ENCODE measurements at regions not wholly inside any gene's neighbourhood (a gene's known extent, or its start where the extent isn't known, plus 50 kb on each side); places are given as distances from the start of the nearest gene placed in this dataset.

DNA sequence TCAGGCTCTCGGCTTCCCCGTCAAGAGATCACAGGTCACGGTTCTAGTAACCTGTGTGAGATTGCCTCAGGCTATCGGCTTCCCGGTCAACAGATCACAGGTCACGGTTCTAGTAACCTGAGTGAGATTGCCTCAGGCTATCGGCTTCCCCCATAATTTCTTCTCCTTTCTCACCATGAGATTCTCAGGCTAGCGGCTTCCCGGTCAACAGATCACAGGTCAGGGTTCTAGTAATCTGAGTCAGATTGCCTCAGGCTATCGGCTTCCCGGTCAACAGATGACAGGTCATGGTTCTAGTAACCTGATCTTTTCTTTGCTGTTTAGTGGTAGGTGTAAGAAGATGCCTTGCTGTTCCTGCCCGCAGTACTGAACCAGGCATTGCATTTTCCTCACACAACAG is 418.2 kb upstream of the ZNF717 start:
- Histone ChIP-seq H3K9me3 (replicated peaks; ENCODE audit: insufficient read depth, low read length) (no peaks in the 10 kb centered on the region), H4K20me1 (ENCODE audit: insufficient read depth, low read length) (no peaks in the 10 kb centered on the region), H3K4me1 (ENCODE audit: low read length) (no peaks in the 10 kb centered on the region), H3K9me2 (replicated peaks; ENCODE audit: insufficient read depth, low read length) (no peaks in the 10 kb centered on the region), H3K4me3 (ENCODE audit: low read length) (no peak overlapping the region), H2AFZ (ENCODE audit: low read length) (no peak overlapping the region), H3F3A (ENCODE audit: insufficient read depth, low read length) (no peaks in the 10 kb centered on the region), H3K9ac (ENCODE audit: low read length) (no peak overlapping the region), H3K79me2 (ENCODE audit: low read length) (no peaks in the 10 kb centered on the region), H3K4me2 (ENCODE audit: low read depth, low read length) (no peak overlapping the region), H3K27ac (ENCODE audit: low read length) (no peak overlapping the region), H3K27me3 (replicated peaks; ENCODE audit: insufficient read depth, low read length) (no peaks in the 10 kb centered on the region), H3K36me3 (replicated peaks; ENCODE audit: insufficient read depth, low read length) (no peaks in the 10 kb centered on the region)
- no peak for DNase-seq
- TF ChIP-seq EZH2 (optimal IDR thresholded peaks at IDR 0.05; ENCODE audit: low read depth, low read length) (no peak), EZH2phosphoT487 (IDR thresholded peaks at IDR 0.05; ENCODE audit: low read length) (no peak)
- TF ChIP-seq, protein P1, sequence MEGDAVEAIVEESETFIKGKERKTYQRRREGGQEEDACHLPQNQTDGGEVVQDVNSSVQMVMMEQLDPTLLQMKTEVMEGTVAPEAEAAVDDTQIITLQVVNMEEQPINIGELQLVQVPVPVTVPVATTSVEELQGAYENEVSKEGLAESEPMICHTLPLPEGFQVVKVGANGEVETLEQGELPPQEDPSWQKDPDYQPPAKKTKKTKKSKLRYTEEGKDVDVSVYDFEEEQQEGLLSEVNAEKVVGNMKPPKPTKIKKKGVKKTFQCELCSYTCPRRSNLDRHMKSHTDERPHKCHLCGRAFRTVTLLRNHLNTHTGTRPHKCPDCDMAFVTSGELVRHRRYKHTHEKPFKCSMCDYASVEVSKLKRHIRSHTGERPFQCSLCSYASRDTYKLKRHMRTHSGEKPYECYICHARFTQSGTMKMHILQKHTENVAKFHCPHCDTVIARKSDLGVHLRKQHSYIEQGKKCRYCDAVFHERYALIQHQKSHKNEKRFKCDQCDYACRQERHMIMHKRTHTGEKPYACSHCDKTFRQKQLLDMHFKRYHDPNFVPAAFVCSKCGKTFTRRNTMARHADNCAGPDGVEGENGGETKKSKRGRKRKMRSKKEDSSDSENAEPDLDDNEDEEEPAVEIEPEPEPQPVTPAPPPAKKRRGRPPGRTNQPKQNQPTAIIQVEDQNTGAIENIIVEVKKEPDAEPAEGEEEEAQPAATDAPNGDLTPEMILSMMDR (IDR thresholded peaks at IDR 0.05; ENCODE audit: low read length), result no peak

DNA sequence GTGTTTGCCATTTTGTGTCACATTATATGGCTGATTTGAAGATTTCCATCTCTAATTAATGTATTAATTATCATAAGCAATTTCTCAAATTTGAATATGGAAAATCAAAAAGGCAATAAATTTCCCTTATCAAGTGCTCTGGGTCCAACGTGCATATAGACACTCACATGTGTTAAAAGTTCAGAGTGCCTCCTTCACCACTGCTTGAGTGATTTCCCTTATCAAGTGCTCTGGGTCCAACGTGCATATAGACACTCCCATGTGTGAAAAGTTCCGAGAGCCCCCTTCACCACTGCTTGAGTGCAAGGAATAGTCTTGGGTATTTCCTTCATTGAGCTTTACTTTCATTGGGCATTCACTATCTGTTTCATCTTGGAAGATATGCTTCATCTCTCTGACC is 421.0 kb upstream of the ZNF717 start:
- no peaks in the 10 kb centered on the region for H3K4me1 ChIP-seq (ENCODE audit: low read length)
- no peak for DNase-seq
- no peaks in the 10 kb centered on the region for H3K36me3 ChIP-seq (replicated peaks; ENCODE audit: insufficient read depth, low read length)
- no peak overlapping the region for H3K9ac ChIP-seq (ENCODE audit: low read length)
- H3K79me2 ChIP-seq (ENCODE audit: low read length), result no peaks in the 10 kb centered on the region
- H3K9me2 ChIP-seq (replicated peaks; ENCODE audit: insufficient read depth, low read length), result no peaks in the 10 kb centered on the region
- H3K4me2 ChIP-seq (ENCODE audit: low read depth, low read length), result no peak overlapping the region
- H3F3A ChIP-seq (ENCODE audit: insufficient read depth, low read length), result no peaks in the 10 kb centered on the region
- H2AFZ ChIP-seq (ENCODE audit: low read length), result no peak overlapping the region
- no peak overlapping the region for H3K27ac ChIP-seq (ENCODE audit: low read length)
- no peaks in the 10 kb centered on the region for H4K20me1 ChIP-seq (ENCODE audit: insufficient read depth, low read length)
- no peaks in the 10 kb centered on the region for H3K9me3 ChIP-seq (replicated peaks; ENCODE audit: insufficient read depth, low read length)
- no peaks in the 10 kb centered on the region for H3K27me3 ChIP-seq (replicated peaks; ENCODE audit: insufficient read depth, low read length)
- TF ChIP-seq EZH2phosphoT487 (IDR thresholded peaks at IDR 0.05; ENCODE audit: low read length) (no peak), EZH2 (optimal IDR thresholded peaks at IDR 0.05; ENCODE audit: low read depth, low read length) (no peak)
- TF ChIP-seq, protein P1 (IDR thresholded peaks at IDR 0.05; ENCODE audit: low read length), result no peak
- H3K4me3 ChIP-seq (ENCODE audit: low read length), result no peak overlapping the region

DNA sequence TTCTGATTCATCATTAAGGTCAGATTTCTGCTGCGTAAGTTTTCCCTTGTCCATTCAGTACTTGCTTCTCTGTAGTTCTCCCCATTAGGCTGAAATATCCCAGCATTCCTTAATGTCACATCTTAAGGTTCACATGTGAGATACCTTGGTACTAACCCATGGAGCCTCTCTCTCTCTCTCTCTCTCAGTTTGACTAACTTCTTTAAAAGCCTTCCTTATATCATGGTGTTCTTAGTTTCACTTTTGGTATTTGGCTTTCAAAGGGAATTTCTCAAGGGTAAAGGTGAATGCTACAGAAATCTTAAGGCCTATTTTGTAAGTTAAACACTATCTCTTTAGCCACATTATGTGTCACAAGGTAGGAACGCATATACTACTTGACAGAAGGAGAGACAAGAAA is 427.3 kb upstream of the ZNF717 start:
- H3K79me2 ChIP-seq (ENCODE audit: low read length), result no peaks in the 10 kb centered on the region
- H3K36me3 ChIP-seq (replicated peaks; ENCODE audit: insufficient read depth, low read length), result no peaks in the 10 kb centered on the region

More for the DNA sequence above, 427.3 kb upstream of the ZNF717 start:
- Histone ChIP-seq H2AFZ (ENCODE audit: low read length) (no peak overlapping the region), H3K27ac (ENCODE audit: low read length) (no peak overlapping the region), H3K4me3 (ENCODE audit: low read length) (no peak overlapping the region), H3K9me2 (replicated peaks; ENCODE audit: insufficient read depth, low read length) (no peaks in the 10 kb centered on the region), H3K4me1 (ENCODE audit: low read length) (no peaks in the 10 kb centered on the region), H3F3A (ENCODE audit: insufficient read depth, low read length) (no peaks in the 10 kb centered on the region), H3K27me3 (replicated peaks; ENCODE audit: insufficient read depth, low read length) (no peaks in the 10 kb centered on the region), H3K9ac (ENCODE audit: low read length) (no peak overlapping the region), H3K4me2 (ENCODE audit: low read depth, low read length) (no peak overlapping the region), H4K20me1 (ENCODE audit: insufficient read depth, low read length) (no peaks in the 10 kb centered on the region), H3K9me3 (replicated peaks; ENCODE audit: insufficient read depth, low read length) (no peaks in the 10 kb centered on the region)
- TF ChIP-seq, protein P1 (IDR thresholded peaks at IDR 0.05; ENCODE audit: low read length), result no peak
- no peak for TF ChIP-seq EZH2phosphoT487 (IDR thresholded peaks at IDR 0.05; ENCODE audit: low read length)
- TF ChIP-seq EZH2 (optimal IDR thresholded peaks at IDR 0.05; ENCODE audit: low read depth, low read length), result no peak
- DNase-seq, result no peak
